Stimulated activated CD8-positive, alpha-beta memory T cell treated with anti-CD3 and anti-CD28 coated beads, Interleukin-4, amount 100 ng/mL, for 24 hours (primary cell): ENCODE measurements at regions not wholly inside any gene's neighbourhood (a gene's known extent, or its start where the extent isn't known, plus 50 kb on each side); places are given as distances from the start of the nearest gene placed in this dataset.

Experiments
- DNase-seq: peaks from one replicate; pipeline ENCODE4 v3.0.0-alpha.2; 2020; ENCODE audit warnings: low read depth

- no peak for DNase-seq
Measured at GRCh38 chr1:90780981-90781380, 63.9 kb upstream of the BARHL2 start.

GRCh38 chr1:90779573-90779972 is 62.5 kb upstream of the BARHL2 start:
- no peak for DNase-seq

- no peak for DNase-seq
Measured at GRCh38 chr1:90778486-90778885, 61.4 kb upstream of the BARHL2 start.

GRCh38 chr1:90773812-90774211 is 56.7 kb upstream of the BARHL2 start:
- DNase-seq = no peak

GRCh38 chr1:90768826-90769225 is 51.7 kb upstream of the BARHL2 start:
- DNase-seq = no peak

- DNase-seq = no peak
Measured at GRCh38 chr1:90768098-90768497, 51.0 kb upstream of the BARHL2 start.
